GM21825 (cell line): ENCODE measurements at regions not wholly inside any gene's neighbourhood (a gene's known extent, or its start where the extent isn't known, plus 50 kb on each side); places are given as distances from the start of the nearest gene placed in this dataset.
A peak's percentile ranks its signal among the peaks of the same experiment; 100 is the strongest.
"Not testable (repeated sequence)": the region's sequence is repeated elsewhere in the genome, so short reads cannot be mapped to it uniquely, and the experiment has no call there.

Source experiments
- ATAC-seq: cut with Tn5 transposase; IDR thresholded peaks from one replicate; pipeline ENCODE4 v1.9.1; 2021; ENCODE audit warnings: mild to moderate bottlenecking, moderate library complexity; ENCODE audit not compliant: unreplicated experiment

- no peak for ATAC-seq
Observed at GRCh38 chr9:83191154-83191553, 128.2 kb upstream of the RASEF start.

GRCh38 chr9:83189026-83189425 is 126.1 kb upstream of the RASEF start:
- ATAC-seq = not testable (repeated sequence)

GRCh38 chr9:83188277-83188676 is 125.3 kb upstream of the RASEF start:
- no peak for ATAC-seq

- ATAC-seq = no peak
Observed at GRCh38 chr9:83186155-83186737, 123.3 kb upstream of the RASEF start.

- ATAC-seq = no peak
Observed at GRCh38 chr9:83185488-83186154, 122.7 kb upstream of the RASEF start.

GRCh38 chr9:83183621-83184020 is 120.7 kb upstream of the RASEF start:
- ATAC-seq = no peak

- no peak for ATAC-seq
Observed at GRCh38 chr9:83182071-83182470, 119.1 kb upstream of the RASEF start.

GRCh38 chr9:83178717-83179116 is 115.8 kb upstream of the RASEF start:
- no peak for ATAC-seq

GRCh38 chr9:83177747-83178146 is 114.8 kb upstream of the RASEF start:
- ATAC-seq = no peak

GRCh38 chr9:83167126-83167525 is 104.2 kb upstream of the RASEF start:
- ATAC-seq = no peak

GRCh38 chr9:83166372-83166771 is 103.4 kb upstream of the RASEF start:
- ATAC-seq = no peak

- no peak for ATAC-seq
Observed at GRCh38 chr9:83155733-83156132, 92.8 kb upstream of the RASEF start.

- ATAC-seq = no peak
Observed at GRCh38 chr9:83154821-83155220, 91.9 kb upstream of the RASEF start.

GRCh38 chr9:83154087-83154736 is 91.3 kb upstream of the RASEF start:
- ATAC-seq = peak; percentile 97

- no peak for ATAC-seq
Observed at GRCh38 chr9:83153030-83153429, 90.1 kb upstream of the RASEF start.

- no peak for ATAC-seq
Observed at GRCh38 chr9:83151627-83152137, 88.7 kb upstream of the RASEF start.

GRCh38 chr9:83147315-83148149 is 84.6 kb upstream of the RASEF start:
- ATAC-seq = no peak

- no peak for ATAC-seq
Observed at GRCh38 chr9:83146325-83146724, 83.4 kb upstream of the RASEF start.

GRCh38 chr9:83144492-83144891 is 81.5 kb upstream of the RASEF start:
- no peak for ATAC-seq

- ATAC-seq = no peak
Observed at GRCh38 chr9:83142389-83142788, 79.4 kb upstream of the RASEF start.

- no peak for ATAC-seq
Observed at GRCh38 chr9:83141887-83142286, 78.9 kb upstream of the RASEF start.
